PFSK-1 (cell line): ENCODE measurements at regions not wholly inside any gene's neighbourhood (a gene's known extent, or its start where the extent isn't known, plus 50 kb on each side); places are given as distances from the start of the nearest gene placed in this dataset.

ENCODE experiments used
- TAF1 ChIP-seq: IDR thresholded peaks from 2 replicates; pipeline ENCODE4 v1.6.1; 2012; ENCODE audit warnings: low read length, control low read depth, borderline replicate concordance; ENCODE audit not compliant: insufficient read depth
- TF ChIP-seq, protein P1 (sequence below), 2 experiments: IDR thresholded peaks; 2 replicates each; pipeline versions ENCODE4 v1.6.1 to v1.8.0; 2011 to 2012; ENCODE audit warnings: low read depth in 2 of 2, low read length in 2 of 2, control low read depth in 1 of 2, inconsistent platforms in 1 of 2, mild to moderate bottlenecking in 1 of 2, moderate library complexity in 1 of 2; ENCODE audit not compliant: insufficient read depth in 1 of 2

DNA sequence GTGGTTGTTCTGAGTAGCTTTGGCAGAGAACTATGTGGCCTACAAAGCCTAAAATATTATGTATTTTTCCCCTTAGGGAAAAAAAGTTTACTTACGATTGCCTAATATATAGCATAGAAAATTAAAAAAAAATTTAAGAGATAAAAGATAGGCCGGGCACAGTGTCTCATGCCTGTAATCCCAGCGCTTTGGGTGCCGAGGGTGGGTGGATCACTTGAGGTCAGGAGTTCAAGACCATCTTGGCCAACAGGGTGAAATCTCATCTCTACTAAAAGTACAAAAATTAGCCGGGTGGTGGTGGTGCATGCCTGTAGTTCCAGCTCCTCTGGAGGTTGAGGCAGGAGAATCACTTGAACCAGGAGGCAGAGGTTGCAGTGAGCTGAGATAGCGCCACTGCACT is 439.2 kb upstream of the KLF6 start:
- TF ChIP-seq, protein P1, sequence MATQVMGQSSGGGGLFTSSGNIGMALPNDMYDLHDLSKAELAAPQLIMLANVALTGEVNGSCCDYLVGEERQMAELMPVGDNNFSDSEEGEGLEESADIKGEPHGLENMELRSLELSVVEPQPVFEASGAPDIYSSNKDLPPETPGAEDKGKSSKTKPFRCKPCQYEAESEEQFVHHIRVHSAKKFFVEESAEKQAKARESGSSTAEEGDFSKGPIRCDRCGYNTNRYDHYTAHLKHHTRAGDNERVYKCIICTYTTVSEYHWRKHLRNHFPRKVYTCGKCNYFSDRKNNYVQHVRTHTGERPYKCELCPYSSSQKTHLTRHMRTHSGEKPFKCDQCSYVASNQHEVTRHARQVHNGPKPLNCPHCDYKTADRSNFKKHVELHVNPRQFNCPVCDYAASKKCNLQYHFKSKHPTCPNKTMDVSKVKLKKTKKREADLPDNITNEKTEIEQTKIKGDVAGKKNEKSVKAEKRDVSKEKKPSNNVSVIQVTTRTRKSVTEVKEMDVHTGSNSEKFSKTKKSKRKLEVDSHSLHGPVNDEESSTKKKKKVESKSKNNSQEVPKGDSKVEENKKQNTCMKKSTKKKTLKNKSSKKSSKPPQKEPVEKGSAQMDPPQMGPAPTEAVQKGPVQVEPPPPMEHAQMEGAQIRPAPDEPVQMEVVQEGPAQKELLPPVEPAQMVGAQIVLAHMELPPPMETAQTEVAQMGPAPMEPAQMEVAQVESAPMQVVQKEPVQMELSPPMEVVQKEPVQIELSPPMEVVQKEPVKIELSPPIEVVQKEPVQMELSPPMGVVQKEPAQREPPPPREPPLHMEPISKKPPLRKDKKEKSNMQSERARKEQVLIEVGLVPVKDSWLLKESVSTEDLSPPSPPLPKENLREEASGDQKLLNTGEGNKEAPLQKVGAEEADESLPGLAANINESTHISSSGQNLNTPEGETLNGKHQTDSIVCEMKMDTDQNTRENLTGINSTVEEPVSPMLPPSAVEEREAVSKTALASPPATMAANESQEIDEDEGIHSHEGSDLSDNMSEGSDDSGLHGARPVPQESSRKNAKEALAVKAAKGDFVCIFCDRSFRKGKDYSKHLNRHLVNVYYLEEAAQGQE (IDR thresholded peaks at IDR 0.05; ENCODE audit: insufficient read depth in 1 of 2, low read depth in 2 of 2, low read length in 2 of 2), result no peak
- no peak for TF ChIP-seq TAF1
